ENCODE measurements at regions not wholly inside any gene's neighbourhood (a gene's known extent, or its start where the extent isn't known, plus 50 kb on each side); places are given as distances from the start of the nearest gene placed in this dataset.
"Not testable (repeated sequence)": the region's sequence is repeated elsewhere in the genome, so short reads cannot be mapped to it uniquely, and the experiment has no call there.

DNA sequence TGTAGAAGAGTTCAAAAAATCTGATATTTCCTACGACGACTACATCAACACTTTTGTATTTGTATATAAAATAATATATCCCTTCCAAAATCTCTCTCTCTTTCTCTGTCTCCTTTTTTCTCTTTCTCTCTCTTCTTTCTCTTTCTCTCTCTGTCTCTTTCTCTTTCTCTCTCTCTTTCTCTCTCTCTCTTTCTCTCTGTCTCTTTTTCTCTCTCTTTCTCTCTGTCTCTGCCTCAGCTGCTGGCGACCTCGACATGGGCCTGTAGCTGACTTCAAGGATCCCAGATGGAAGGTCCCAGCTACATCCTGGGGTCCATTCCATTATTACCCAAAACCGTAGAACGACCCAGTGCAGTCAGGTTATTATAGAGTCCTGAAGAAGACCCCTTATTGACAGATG lies 90.0 kb downstream of the CD24 start:
- DNase-seq (ENCODE audit: low spot score), result no peak

DNA sequence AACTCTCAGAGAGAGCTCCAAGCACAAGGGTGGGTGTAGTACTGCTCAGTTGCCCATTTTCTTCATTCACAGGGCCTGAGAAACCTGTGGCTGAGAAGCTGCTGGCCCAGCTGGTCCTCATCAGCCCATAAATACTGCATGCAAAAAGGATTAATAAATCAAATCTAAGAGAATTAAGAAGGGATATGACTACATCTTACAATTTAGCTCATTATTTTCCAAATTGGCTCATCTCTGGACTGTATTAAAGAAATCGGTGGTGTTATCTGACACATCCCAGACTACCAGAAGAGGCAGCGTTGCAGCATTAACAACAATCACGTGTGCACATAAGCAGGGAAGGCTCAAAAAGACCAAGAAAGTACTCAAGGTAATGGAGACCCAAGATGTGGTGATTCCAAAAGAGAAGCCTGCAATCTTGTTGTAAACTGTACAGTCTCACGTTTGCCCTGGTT lies 90.7 kb downstream of the CD24 start:
- no peak for DNase-seq (ENCODE audit: low spot score)

DNA sequence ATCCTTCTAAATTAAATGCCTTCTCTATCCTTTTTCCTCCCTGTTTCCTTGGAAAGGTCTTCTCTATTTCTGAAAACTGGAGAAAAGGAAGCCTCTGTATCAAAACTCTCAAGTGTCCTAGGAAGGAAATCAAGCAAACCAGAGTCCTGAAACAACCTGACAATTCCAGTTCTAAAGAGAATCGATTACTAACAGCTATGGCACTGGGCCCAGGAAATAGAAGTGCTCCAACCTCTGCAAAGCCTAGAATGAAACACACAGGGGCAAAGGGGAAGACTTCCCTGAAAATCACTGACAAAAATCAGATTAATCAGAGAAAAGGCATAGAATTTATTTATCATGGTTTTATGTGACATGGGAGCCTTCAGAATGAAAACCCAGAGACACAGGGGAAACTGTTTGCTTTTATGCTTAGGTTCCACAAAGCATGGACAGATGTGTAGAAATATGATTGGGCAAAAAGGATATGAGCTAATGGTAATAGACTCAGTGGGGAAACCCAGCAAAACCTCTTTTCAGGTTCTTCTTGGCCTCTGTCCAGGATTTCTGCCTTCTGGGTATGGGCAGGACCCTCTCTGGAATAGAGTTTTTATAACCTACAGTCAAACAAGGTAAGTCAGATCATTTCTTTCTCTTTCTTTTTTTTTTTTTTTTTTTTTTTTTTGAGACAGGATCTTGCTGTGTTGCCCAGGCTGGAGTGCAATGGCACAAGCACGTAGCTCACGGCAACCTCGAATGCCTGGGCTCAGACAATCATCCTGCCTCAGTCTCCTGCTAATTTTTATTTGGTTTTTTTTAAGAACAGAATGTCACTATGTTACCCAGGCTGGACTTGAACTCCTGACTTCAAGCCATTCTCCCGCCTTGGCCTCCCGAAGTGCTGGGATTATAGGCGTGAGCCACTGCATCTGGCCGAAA lies 91.7 kb downstream of the CD24 start:
- no peak for DNase-seq (ENCODE audit: low spot score)

DNA sequence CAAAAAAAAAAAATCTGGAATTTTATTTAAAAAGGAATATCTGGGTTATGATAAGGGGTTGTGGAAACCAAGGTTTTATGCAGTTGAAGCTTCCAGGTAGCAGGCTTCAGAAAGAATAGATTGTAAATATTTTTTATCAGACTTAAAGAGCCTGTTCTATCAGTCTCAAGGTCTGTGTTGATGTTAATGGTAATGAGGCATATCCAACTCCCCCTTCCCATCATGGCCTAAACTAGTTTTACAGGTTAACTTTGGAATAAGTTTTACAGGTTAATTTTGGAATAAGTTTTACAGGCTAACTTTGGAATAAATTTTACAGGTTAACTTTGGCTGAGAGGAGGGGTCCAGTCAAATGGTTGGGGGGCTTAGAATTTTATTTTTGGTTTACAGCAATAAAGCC lies 92.4 kb downstream of the CD24 start:
- DNase-seq (ENCODE audit: low spot score), result no peak

DNA sequence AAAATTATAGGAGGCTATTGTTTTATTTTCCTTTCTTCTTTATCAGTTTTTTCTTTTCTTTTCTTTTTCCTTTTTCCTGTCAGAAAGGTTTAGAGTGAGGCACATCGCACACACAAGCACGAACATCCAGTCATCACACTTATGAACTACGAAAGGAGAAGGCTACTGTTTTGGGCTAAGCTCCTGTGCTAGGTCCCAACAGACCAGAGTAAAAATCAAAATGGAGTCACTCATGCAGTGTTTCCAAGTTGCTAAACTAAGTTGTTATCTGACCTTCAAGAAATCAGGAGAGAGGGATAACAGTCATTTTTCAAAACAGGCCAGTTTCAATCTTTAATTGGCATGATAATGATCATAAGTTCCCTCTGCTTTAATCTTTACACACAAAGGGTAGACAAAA lies 93.6 kb downstream of the CD24 start:
- no peak for DNase-seq (ENCODE audit: low spot score)

DNA sequence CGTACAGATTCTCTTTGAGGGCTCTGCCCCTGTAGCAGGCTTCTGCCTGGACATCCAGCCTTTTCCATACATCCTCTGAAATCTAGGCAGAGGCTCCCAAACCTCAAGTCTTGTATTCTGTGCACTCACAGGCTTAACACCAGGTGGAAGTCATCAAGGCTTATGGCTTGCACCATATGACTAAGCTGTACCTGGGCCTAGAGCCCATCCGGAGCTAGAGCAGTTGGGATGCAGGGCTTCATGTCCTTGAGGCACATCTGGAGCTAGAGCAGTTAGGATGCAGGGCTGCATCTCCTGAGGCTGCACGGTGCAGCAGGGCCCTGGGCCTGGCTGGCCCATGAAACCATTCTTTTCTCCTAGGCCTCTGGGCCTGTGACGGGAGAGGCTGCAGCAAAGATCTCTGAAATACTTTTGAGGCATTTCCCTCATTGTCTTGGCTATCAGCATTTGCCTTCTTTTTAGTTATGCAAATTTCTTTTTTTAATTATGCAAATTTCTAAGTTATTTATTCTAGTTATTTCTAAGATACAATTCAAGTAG lies 98.7 kb downstream of the CD24 start:
- no peak for DNase-seq (ENCODE audit: low spot score)

DNA sequence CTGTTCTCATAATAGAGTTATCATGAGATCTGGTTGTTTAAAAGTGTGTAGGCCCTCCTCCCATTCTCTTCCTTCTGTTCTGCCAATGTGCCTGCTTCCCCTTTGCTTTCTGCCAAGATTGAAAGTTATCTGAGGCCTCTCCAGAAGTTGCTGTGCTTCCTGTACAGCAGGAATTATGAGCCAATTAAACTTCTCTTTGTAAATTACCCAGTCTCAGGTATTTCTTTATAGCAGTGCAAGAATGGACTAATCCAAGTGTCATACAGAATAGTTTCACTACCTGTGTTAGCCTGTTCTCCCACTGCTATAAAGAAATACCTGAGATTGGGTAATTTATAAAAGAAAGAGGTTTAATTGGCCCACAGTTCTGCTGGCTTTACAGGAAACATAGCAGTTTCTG lies 100.0 kb downstream of the CD24 start:
- no peak for DNase-seq (ENCODE audit: low spot score)

DNA sequence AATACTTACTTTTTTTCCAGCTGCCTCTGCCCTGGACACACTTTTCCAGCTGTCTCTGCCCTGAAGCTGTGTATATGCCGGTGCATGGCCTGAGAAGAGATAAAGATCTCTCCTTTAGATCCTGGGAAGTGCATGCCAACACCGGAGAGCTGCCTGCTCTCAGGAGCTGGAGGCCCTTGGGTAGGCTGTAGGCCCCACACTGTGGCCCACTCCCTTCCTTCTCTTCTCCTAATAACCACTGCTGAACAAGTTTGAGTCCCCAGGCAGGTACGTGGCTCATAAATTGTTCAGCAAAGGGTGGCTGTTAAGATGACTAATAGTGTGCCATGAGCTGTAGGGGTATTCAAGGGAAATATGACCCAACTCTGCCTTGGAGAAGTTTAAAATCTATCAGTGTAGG lies 102.5 kb downstream of the CD24 start:
- no peak for DNase-seq (ENCODE audit: low spot score)

DNA sequence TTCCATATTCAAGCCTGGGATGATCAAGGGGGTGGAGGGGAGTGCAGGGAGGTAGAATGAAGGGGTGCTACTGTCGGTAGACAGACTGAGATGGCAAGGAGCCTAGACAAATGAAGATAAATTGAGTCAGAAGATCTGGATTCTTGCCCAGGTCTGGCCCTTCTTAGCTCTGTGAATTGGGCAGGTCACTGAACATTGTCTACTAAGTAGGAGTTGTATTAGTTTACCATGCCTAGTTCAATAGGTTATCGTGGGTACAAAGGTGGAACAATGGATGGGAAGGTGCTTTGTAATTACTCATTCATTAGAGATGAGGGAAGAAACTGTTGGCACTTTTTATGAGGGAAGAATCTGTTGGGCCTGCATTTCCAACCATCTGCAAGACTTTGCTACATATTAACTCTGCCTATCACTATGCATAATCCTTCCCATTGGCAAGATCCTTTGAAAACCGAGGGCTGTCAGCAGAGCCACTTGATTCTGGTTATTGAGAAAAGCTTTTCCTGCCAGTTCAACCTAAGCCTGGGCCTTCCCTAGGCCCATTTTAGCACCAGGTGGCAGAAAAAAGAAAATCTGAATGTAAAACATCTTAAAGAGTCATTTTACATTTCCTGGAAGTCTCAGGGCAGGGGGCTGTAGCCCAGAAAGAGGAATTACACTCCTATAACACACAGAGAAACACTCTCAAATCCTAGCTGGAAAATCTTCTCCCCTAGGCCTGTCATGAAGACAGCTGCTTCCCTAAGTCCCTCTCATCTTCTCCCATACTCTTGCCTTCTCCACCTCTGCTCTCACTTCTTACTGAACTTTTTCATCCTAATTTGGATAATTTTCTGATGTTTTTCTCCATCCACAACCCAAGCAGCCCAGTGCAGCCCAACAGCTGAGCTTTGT lies 103.5 kb downstream of the CD24 start:
- no peak for DNase-seq (ENCODE audit: low spot score)

DNA sequence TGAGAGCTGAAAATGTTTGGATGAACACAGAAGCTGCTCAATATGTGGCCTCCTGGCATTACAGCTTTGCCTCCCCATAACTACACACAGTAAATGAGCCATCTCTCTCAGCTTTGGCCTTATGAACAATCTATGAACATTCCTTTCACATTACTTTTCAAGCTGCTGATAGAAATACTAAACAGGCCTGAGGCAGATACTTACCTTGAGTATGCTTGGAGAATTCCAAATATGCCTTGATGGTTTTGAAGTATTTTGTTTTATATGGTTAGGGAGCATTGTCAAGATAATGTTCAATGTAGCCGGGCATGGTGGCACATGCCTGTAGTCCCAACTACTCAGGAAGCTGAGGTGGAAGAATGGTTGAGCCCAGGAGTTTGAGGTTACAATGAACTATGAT lies 104.5 kb downstream of the CD24 start:
- DNase-seq (ENCODE audit: low spot score), result no peak

DNA sequence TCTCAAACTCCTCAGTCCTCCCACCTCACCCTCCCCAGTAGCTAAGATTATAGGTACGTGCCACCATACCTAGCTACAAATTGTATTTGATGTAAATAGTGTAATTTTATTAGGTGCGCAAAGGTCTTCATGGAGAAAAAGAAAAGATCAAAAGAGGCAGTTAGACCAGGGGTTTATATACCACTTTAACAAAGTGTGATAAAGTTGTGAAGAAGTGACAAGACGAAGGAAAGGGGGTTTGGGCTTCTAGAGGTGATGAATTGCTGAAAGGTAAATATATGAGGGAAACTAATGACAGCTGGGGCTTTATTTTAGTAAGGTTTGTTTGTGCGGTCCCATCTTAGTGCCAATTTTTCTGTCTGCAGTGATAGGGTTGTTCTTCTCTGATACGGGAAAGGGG lies 105.3 kb downstream of the CD24 start:
- no peak for DNase-seq (ENCODE audit: low spot score)

DNA sequence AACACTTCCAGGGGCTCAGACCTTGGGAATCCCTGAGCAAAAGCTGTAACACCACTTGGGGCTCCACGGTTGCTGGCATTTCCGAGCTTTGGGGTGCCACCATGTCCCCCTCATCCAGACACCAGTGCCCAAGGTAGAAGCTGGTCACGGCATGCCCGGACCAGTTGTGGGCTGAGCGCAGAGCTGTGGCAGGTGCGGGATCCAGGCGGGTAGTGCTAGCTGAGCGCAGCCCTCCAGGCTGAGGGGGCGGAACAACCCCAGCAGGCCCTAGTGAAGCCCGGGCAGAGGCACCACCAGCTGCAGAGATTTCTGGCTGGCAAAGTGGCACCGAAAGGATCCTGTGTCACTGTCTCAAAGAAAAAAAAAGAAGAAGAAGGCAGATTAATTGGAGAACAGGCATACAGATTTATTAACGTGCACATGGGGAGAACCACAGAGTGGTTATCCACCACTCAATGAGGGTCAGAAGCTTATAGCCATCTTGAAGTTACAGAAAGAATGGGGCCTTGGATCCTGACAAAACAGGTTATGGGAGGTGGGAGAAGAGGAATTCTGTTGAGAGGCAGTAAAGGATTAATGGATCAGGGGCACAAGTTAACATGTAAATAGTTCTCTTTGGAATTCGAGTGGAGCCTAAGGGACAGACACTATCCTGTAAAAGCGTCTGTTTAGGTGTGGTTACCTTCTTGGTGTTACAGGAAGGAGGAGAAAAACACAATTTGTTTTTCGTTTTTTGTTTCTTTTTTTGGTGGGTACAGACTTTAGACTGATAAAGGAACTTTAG lies 107.5 kb downstream of the CD24 start:
- DNase-seq (ENCODE audit: low spot score), result no peak

DNA sequence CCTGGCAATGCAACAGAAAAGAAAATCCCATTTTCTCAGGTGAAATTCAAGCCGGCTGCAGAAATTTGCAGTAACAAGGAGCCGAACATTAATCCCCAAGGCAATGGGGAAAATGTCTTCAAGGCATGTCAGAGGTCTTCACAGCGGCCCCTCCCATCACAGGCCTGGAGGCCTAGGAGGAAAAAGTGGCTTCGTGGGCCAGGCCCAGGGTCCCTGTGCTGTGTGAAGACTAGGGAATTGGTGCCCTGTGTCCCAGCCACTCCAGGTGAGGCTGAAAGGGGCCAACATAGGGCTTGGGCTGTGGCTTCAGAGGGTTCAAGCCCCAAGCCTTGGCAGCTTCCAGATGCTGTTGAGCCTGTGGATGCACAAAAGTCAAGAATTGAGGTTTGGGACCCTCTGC lies 111.7 kb downstream of the CD24 start:
- no peak for DNase-seq (ENCODE audit: low spot score)

DNA sequence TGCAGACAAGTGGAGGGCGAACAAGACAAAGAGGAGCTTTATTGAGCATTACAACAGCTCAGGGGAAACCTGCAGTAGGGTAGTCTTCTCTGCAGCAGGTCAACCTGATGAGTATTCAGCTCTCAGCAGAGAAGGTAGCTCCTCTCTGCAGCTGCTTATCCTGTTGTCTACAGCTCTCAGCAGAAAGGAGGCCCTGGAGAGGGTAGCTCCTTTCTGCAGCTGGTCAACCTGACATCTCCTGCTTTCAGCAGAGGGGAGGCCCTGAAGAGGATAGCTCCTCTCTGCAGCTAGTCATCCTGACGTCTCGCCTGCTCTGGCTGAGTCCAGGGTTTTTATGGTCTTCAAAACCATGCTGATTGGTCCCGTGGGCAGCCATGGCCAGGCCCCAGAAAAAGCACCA lies 113.6 kb downstream of the CD24 start:
- no peak for DNase-seq (ENCODE audit: low spot score)

DNA sequence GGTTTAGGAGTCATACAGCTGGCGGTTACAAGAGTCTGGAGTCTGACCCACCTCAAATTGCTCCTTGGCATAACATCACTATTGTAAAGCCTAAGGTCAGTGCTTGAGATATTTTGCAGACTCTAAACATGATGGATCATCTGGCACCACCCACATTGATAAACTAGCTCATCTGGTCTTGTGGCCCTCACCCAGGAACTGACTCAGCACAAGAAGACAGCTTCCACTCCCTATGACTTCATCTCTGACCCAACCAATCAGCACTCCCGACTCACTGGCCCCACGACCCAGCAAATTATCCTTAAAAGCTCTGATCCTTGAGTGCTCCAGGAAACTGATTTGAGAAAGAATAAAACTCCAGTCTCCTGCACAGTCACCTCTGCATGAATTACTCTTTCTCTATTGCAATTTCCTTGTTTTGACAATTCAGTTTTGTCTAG lies 115.9 kb downstream of the CD24 start:
- DNase-seq (ENCODE audit: low spot score), result no peak

DNA sequence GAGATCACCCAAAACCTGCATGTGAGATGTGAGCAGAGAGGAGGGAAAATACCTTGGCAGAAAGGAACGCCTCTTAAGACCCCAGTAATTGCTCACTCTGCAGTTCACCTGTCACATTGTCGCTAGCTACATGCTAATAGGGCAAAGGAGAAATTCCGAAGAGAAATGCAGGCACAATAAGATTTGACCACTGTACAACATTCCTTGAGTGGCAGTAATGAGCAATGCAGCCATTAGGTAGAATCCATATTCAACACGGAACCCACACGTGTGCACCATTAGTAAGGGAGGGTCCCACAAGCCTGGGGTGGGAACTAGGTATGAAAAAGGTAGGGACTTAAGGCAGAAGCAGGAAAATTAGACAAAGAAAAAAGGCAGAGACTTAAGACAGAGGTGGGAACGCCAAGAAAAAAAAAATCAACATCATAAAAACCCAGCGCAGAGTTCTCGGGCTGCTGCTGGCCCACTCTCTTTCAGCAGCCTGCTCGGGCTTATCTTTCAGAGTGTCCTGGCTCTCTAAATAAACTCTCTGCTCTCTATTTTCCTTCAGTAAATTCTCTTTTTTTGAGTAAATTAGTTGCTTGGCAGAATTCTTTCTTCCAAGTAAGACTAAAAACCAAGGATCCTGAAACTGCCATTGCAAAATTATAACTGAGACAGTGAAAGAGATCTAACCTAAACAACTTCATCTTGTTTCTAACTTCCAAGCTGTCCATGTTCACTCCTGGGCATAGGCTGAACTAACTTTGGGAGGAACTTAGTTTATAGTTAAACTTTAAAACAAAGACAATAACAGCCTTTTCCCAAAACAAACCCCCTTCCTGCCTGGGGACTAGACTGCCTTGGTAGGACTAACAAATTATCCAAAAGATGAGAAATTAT lies 116.5 kb downstream of the CD24 start:
- no peak for DNase-seq (ENCODE audit: low spot score)

DNA sequence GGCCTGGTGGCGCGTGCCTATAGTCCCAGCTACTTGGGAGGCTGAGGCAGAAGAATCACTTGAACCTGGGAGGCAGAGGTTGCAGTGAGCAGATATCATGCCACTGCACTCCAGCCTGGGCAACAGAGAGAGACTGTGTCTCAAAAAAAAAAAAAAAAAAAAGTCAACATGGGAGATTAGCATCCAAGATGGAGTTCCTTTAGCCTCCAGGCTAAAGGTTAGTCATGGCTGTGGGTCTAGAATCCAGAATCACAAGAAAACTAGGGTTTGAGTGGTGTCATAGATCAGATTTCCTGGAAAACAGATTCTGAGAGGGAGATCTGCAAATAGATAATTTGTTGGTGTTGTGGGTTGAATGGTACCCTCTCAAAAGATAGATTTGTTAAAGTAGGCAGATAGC lies 117.2 kb downstream of the CD24 start:
- DNase-seq (ENCODE audit: low spot score), result not testable (repeated sequence)

DNA sequence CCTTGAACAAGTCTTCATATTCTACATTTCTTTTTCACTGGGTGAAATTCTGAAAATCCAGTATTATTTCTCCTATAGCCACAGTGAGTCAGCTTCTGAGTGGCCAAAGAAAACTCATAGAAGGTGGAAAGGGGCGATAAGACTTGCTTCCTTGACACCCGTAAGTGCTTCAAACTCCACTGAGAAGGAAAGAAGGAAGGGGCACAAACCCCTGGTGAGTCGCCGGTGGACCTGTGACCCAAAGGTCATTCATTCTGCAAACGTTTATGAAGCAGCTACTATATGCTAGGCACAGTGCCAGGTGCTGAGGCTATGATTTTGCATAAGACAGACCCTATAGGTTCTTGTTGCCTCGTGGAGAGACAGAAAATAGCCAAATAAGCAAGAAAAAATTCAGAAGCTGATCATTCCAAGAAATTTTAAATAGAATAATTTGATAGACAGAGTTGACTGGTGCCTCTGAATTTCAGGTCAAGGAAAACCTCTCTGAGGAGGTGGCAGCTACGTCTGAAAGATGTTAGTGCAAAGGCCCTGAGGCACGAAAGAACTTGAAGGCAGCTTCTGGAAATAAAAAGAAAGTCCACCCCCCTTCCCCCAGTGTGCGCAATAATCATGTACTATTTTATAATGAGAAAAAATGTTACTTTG lies 118.2 kb downstream of the CD24 start:
- no peak for DNase-seq (ENCODE audit: low spot score)

DNA sequence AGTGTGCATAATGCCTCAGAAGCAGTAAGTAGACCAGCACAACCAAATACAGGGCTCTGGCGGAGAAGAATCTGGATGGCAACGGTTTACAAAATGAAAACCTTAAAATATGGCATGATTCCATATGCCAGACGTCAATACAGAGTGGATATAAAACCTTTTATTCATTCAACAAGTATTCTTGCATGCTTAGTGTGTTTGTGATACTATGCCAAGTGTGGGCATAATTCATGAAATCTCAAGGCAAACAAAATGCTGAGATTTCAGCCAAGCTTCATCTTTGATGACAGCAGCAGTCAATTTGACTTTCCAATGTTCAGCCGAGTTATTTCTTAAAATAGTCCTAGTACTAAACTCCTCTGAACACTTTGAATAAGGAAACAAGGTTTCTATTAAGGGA lies 119.4 kb downstream of the CD24 start:
- DNase-seq (ENCODE audit: low spot score), result no peak

DNA sequence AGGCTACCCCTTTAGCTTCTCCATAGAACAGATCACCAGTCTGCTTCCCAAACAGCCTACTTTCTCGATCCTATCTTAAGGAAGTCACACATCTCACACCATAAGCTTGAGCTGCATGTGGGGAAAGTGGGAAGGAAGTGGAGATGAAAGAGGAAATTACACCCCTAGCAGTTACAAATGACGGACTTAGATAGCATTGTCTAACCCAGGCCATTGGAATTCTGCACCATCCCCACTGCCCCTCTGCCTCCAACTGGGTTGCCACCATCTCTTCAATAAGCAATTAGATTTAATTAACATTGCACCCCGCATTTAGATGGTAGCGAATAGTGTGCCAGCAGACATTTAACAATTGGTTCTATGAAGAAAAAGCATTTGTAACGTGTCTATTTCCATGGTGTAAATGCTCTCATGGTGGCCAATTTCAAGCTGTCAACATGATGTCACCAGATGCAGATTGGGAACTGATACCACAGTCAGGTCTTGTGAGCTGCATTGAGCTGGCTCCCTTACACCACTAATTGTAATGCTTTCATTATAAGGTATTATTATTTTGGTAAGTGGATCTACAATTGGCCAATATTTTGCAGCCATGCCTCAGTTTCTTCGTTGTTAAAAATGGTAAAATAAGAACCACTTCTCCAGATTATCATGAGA lies 124.7 kb downstream of the CD24 start:
- DNase-seq (ENCODE audit: low spot score), result no peak
